ENCODE measurements at regions not wholly inside any gene's neighbourhood (a gene's known extent, or its start where the extent isn't known, plus 50 kb on each side); places are given as distances from the start of the nearest gene placed in this dataset.

DNA sequence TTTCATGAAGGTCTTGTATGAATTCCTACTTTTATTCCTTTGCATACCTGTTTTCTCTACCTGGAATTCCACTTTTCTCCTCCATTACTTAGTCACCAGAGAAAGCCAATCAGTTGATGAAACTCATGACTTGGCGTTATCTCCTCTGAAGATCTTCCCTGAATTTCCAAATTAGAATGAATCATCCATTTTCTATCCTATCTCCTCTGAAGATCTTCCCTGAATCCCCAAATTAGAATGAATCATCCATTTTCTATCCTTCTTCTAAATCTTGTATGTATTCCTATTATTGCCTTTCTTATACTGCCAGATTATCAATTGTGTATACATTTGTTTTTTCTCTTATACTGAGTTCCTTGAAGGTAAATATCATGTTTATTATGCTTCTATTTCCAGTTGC, 440.4 kb downstream of the CCDC85A start:
- Histone ChIP-seq H3K9me3 (ENCODE audit: control insufficient read depth, low read length) (no peaks in the 10 kb centered on the region), H3K36me3 (ENCODE audit: control insufficient read depth, insufficient read depth, low read length) (no peaks in the 10 kb centered on the region), H3K4me1 (no peaks in the 10 kb centered on the region), H3K4me2 (ENCODE audit: low read length) (no peak overlapping the region), H2AFZ (no peak overlapping the region), H3K27me3 (ENCODE audit: control insufficient read depth, insufficient read depth, low read length) (no peaks in the 10 kb centered on the region), H3K27ac (no peak overlapping the region), H3K4me3 (ENCODE audit: low read depth, low read length) (no peak overlapping the region), H3K9ac (no peak overlapping the region), H3K79me2 (no peaks in the 10 kb centered on the region)
- TF ChIP-seq, protein P1, sequence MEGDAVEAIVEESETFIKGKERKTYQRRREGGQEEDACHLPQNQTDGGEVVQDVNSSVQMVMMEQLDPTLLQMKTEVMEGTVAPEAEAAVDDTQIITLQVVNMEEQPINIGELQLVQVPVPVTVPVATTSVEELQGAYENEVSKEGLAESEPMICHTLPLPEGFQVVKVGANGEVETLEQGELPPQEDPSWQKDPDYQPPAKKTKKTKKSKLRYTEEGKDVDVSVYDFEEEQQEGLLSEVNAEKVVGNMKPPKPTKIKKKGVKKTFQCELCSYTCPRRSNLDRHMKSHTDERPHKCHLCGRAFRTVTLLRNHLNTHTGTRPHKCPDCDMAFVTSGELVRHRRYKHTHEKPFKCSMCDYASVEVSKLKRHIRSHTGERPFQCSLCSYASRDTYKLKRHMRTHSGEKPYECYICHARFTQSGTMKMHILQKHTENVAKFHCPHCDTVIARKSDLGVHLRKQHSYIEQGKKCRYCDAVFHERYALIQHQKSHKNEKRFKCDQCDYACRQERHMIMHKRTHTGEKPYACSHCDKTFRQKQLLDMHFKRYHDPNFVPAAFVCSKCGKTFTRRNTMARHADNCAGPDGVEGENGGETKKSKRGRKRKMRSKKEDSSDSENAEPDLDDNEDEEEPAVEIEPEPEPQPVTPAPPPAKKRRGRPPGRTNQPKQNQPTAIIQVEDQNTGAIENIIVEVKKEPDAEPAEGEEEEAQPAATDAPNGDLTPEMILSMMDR (IDR thresholded peaks at IDR 0.05): no peak

GRCh38 chr2:56626927-56627326, 443.1 kb downstream of the CCDC85A start:
- Histone ChIP-seq H3K4me1 (no peaks in the 10 kb centered on the region), H3K4me2 (ENCODE audit: low read length) (no peak overlapping the region), H3K9ac (no peak overlapping the region), H3K9me3 (ENCODE audit: control insufficient read depth, low read length) (no peaks in the 10 kb centered on the region), H3K36me3 (ENCODE audit: control insufficient read depth, insufficient read depth, low read length) (no peaks in the 10 kb centered on the region), H2AFZ (no peak overlapping the region), H3K27me3 (ENCODE audit: control insufficient read depth, insufficient read depth, low read length) (no peaks in the 10 kb centered on the region), H3K4me3 (ENCODE audit: low read depth, low read length) (no peak overlapping the region), H3K27ac (no peak overlapping the region), H3K79me2 (no peaks in the 10 kb centered on the region)
- TF ChIP-seq, protein P1 (IDR thresholded peaks at IDR 0.05): no peak

- H3K27ac ChIP-seq: no peak overlapping the region
- no peaks in the 10 kb centered on the region for H3K79me2 ChIP-seq
- H2AFZ ChIP-seq: no peak overlapping the region
- no peaks in the 10 kb centered on the region for H3K4me1 ChIP-seq
- H3K9me3 ChIP-seq (ENCODE audit: control insufficient read depth, low read length): no peaks in the 10 kb centered on the region
- no peak overlapping the region for H3K4me3 ChIP-seq (ENCODE audit: low read depth, low read length)
- no peaks in the 10 kb centered on the region for H3K36me3 ChIP-seq (ENCODE audit: control insufficient read depth, insufficient read depth, low read length)
- H3K4me2 ChIP-seq (ENCODE audit: low read length): no peak overlapping the region
- H3K27me3 ChIP-seq (ENCODE audit: control insufficient read depth, insufficient read depth, low read length): no peaks in the 10 kb centered on the region
- TF ChIP-seq, protein P1 (IDR thresholded peaks at IDR 0.05): no peak
- H3K9ac ChIP-seq: no peak overlapping the region
Measured at GRCh38 chr2:56630286-56630685, 446.5 kb downstream of the CCDC85A start.

DNA sequence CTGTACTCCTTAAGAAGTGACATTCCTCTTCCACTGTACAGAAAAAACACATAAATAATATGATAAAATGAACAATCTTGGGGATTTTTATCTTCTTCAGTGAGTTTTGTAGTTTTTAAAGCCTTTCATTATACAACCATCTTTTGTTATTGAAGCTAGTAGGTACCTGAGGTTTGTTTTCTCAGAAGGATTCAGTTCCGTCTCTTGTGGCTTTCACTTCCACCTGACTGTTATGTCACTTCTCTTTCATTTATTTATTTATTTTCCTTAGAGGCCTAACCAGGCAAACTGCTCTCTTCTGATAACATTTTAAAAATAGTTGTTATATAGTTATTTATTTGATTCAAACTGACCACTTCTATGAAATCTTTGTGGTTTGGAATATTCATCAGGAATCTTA, 464.2 kb downstream of the CCDC85A start:
- Histone ChIP-seq H3K27me3 (ENCODE audit: control insufficient read depth, insufficient read depth, low read length) (no peaks in the 10 kb centered on the region), H3K4me3 (ENCODE audit: low read depth, low read length) (no peak overlapping the region), H3K4me1 (no peaks in the 10 kb centered on the region), H2AFZ (no peak overlapping the region), H3K9ac (no peak overlapping the region), H3K36me3 (ENCODE audit: control insufficient read depth, insufficient read depth, low read length) (no peaks in the 10 kb centered on the region), H3K27ac (no peak overlapping the region), H3K9me3 (ENCODE audit: control insufficient read depth, low read length) (no peaks in the 10 kb centered on the region), H3K79me2 (no peaks in the 10 kb centered on the region), H3K4me2 (ENCODE audit: low read length) (no peak overlapping the region)
- TF ChIP-seq, protein P1 (IDR thresholded peaks at IDR 0.05): no peak

GRCh38 chr2:56648802-56649201, 465.0 kb downstream of the CCDC85A start:
- Histone ChIP-seq H3K27me3 (ENCODE audit: control insufficient read depth, insufficient read depth, low read length) (no peaks in the 10 kb centered on the region), H3K27ac (no peak overlapping the region), H3K36me3 (ENCODE audit: control insufficient read depth, insufficient read depth, low read length) (no peaks in the 10 kb centered on the region), H2AFZ (no peak overlapping the region), H3K79me2 (no peaks in the 10 kb centered on the region), H3K4me1 (no peaks in the 10 kb centered on the region), H3K9ac (no peak overlapping the region), H3K4me2 (ENCODE audit: low read length) (no peak overlapping the region), H3K9me3 (ENCODE audit: control insufficient read depth, low read length) (no peaks in the 10 kb centered on the region), H3K4me3 (ENCODE audit: low read depth, low read length) (no peak overlapping the region)
- TF ChIP-seq, protein P1 (IDR thresholded peaks at IDR 0.05): no peak

Data from parathyroid adenoma (tissue), 2 donors.